SH-SY5Y (cell line): ENCODE measurements at regions not wholly inside any gene's neighbourhood (a gene's known extent, or its start where the extent isn't known, plus 50 kb on each side); places are given as distances from the start of the nearest gene placed in this dataset.

Source experiments
- GATA2 ChIP-seq: IDR thresholded peaks from 2 replicates; pipeline ENCODE4 v1.6.1; 2011; ENCODE audit warnings: mild to moderate bottlenecking, low read depth, low read length
- GATA3 ChIP-seq: IDR thresholded peaks from 2 replicates; pipeline ENCODE4 v1.6.1; 2011; ENCODE audit warnings: low read depth, mild to moderate bottlenecking, low read length, moderate library complexity

GRCh38 chr11:96905143-96905542, 515.3 kb downstream of the JRKL start:
- TF ChIP-seq GATA3 (no peak), GATA2 (no peak)

- TF ChIP-seq GATA3 (no peak), GATA2 (no peak)
Measured at GRCh38 chr11:96905663-96906062, 515.9 kb downstream of the JRKL start.

- TF ChIP-seq GATA2 (no peak), GATA3 (no peak)
Measured at GRCh38 chr11:96906476-96906875, 516.7 kb downstream of the JRKL start.

GRCh38 chr11:96925862-96926261, 536.0 kb downstream of the JRKL start:
- TF ChIP-seq GATA2 (no peak), GATA3 (no peak)

GRCh38 chr11:96940227-96940626, 550.4 kb downstream of the JRKL start:
- TF ChIP-seq GATA3 (no peak), GATA2 (no peak)

GRCh38 chr11:96942855-96943254, 553.0 kb downstream of the JRKL start:
- no peak for TF ChIP-seq GATA3
- TF ChIP-seq GATA2, result no peak

- TF ChIP-seq GATA2, result no peak
- no peak for TF ChIP-seq GATA3
Measured at GRCh38 chr11:96943970-96944369, 554.2 kb downstream of the JRKL start.

GRCh38 chr11:96948066-96948465, 558.3 kb downstream of the JRKL start:
- TF ChIP-seq GATA2 (no peak), GATA3 (no peak)

- no peak for TF ChIP-seq GATA3
- TF ChIP-seq GATA2, result no peak
Measured at GRCh38 chr11:96949464-96949863, 559.7 kb downstream of the JRKL start.

- TF ChIP-seq GATA3 (no peak), GATA2 (no peak)
Measured at GRCh38 chr11:96954587-96955242, 564.9 kb downstream of the JRKL start.

GRCh38 chr11:96960476-96960875, 570.7 kb downstream of the JRKL start:
- TF ChIP-seq GATA2 (no peak), GATA3 (no peak)

GRCh38 chr11:96960926-96961325, 571.1 kb downstream of the JRKL start:
- no peak for TF ChIP-seq GATA3
- TF ChIP-seq GATA2, result no peak

GRCh38 chr11:96961931-96962330, 572.1 kb downstream of the JRKL start:
- no peak for TF ChIP-seq GATA3
- TF ChIP-seq GATA2, result no peak

GRCh38 chr11:96963375-96963774, 573.6 kb downstream of the JRKL start:
- TF ChIP-seq GATA3 (no peak), GATA2 (no peak)

GRCh38 chr11:96964661-96965060, 574.8 kb downstream of the JRKL start:
- TF ChIP-seq GATA3 (no peak), GATA2 (no peak)

GRCh38 chr11:96967616-96968015, 577.8 kb downstream of the JRKL start:
- TF ChIP-seq GATA2 (no peak), GATA3 (no peak)

- TF ChIP-seq GATA3 (no peak), GATA2 (no peak)
Measured at GRCh38 chr11:96969251-96969650, 579.4 kb downstream of the JRKL start.
